ENCODE measurements at regions not wholly inside any gene's neighbourhood (a gene's known extent, or its start where the extent isn't known, plus 50 kb on each side); places are given as distances from the start of the nearest gene placed in this dataset.

DNA sequence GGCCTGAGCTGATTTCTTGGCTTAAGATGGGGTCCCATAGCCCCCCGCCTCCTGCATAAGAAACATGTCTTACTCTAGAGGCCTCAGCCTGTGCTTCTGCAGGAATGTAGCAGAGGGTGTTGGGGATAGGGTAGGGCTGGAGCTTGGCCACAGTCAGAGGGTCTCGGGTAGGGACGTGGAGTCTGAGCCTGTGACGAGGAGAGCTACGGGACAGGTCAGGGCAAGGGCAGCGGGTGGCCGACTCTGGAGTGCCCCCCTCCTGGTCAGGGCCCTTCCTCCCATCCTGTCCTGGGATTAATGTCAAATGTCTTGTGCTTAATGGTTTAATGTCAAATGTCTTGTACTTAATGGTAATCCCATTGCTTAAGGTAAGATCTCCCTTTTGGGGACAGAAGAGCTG, 130.4 kb downstream of the GLI2 start:
- no peak for DNase-seq (ENCODE audit: low read depth in 2 of 2)

GRCh38 chr2:120866483-120867140, 130.9 kb downstream of the GLI2 start:
- DNase-seq (ENCODE audit: low read depth in 2 of 2): no peak

GRCh38 chr2:120867290-120868241, 131.9 kb downstream of the GLI2 start:
- DNase-seq (ENCODE audit: low read depth in 2 of 2): no peak

DNA sequence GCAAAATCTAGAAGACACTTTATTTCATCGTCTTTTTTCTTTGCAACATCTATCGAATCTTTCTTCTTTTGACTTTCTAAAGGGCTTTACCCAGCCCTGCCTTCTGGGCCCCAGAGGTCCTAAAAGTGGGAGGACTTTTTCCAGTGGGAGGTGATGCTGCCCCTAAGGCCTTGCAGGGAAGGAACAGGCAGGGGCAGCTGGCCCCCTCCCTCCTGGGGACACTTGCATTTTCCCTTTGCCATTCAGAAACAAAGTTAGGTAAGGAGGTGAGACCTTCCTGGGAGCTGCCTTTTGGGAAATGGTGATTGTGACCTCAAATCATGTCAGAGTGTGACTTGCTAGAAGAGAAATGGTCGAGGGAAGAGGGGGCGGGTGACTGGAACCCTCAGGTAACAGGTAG, 132.7 kb downstream of the GLI2 start:
- no peak for DNase-seq (ENCODE audit: low read depth in 2 of 2)

DNA sequence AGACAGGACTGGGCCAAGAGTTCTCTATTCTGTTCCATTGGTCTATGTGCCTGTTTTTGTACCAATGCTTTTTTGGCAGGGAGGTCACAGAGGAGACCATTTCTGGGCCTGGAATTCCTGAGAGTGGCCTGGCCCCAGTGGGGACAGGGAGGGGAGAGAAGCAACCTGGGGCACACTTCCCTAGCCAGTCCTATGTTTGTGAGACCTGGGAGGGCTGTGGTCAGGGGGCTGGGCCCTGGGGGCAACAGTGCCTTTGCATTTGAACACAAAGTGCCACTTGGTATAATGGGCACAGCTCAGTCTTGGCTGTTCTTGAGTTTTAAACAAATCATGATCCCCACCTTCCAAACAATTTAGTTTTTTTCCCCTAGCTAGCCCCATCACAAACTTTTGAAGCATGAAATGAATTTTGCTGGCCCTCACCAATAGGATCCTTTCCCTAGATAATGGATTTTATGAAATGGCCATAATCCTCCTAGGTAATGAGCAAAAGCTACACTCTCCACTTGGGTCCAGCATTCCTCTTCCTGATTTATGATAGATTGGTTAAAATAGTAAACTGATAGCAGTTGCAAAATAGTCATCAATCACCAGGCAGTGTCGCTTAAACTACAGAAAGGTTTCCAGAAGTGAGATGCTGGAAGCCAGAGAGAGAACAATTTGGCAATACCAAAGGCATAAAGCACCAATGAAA, 133.5 kb downstream of the GLI2 start:
- DNase-seq (ENCODE audit: low read depth in 2 of 2): no peak

DNA sequence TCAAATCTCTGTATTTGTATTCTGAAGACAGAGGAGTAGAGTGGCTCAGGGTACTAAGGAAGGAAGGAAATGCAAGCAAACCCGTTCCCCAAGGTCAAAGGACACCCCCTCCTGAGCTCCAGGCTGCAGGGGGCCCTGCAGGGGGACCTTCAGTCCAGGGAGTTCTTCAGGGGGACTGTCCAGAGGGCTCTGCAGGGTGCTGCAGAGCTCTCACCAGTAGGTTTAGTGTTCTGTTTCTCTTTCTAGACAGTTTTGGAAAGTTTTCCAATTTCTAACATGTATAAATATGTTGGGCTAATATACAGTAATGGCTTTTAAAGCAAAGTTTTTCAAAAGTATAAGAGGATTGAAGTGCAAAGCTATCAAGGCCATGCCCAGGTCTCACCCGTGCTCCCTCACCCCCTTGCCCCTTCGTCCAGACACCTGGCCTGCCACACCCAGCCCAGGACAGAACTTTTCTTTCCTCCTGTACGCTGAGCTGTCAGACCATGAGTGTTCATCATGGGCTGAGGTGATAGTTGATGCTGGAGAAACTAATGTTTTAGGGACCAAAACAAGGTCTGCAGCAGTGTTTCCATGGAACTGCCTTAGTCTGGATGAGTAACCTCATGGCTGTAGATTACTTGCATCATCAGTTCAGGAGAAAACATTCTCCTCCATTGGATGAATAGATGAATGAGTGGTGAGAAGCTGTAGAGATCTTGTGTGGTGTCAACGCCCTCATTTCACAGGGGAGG, 134.2 kb downstream of the GLI2 start:
- no peak for DNase-seq (ENCODE audit: low read depth in 2 of 2)

DNA sequence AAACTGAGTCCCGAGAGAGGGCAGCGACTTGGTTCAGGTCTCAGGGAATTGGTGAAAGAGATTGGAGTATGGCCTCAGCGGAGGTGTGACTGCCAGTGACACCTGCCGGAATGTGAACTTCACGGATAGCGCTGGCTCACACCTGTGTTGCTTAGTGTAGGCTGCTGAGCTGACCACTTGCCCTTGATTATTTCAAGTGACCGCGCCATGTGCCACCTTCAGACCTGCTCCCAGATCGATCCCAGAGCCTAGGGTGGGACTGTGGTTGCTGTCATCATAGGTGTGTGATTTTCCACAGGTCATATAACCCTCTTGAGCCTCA, 134.8 kb downstream of the GLI2 start:
- DNase-seq (ENCODE audit: low read depth in 2 of 2): no peak

- DNase-seq (ENCODE audit: low read depth in 2 of 2): no peak
Observed at GRCh38 chr2:120871016-120871635, 135.5 kb downstream of the GLI2 start.

- no peak for DNase-seq (ENCODE audit: low read depth in 2 of 2)
Observed at GRCh38 chr2:120871881-120872620, 136.4 kb downstream of the GLI2 start.

GRCh38 chr2:120873958-120874887, 138.6 kb downstream of the GLI2 start:
- no peak for DNase-seq (ENCODE audit: low read depth in 2 of 2)

DNA sequence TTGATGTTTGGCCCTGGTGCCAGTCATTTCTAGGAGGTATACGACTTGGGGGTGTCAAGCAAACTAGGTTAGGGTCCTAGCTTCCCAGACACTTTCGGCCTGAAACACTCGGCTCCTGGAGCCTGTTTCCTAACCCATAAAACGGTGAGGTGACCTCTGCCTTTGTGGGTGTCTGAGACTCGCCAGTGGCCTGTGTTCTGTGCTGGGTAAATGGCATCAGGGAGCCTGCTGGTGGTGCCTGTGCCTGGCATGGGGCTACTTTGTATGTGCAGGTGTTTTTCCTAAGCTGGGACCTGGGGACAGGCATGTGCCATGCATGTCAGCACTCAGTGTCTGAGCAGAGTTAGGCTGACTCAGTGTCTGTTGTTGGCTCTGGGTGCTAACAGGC, 139.2 kb downstream of the GLI2 start:
- DNase-seq (ENCODE audit: low read depth in 2 of 2): no peak

DNA sequence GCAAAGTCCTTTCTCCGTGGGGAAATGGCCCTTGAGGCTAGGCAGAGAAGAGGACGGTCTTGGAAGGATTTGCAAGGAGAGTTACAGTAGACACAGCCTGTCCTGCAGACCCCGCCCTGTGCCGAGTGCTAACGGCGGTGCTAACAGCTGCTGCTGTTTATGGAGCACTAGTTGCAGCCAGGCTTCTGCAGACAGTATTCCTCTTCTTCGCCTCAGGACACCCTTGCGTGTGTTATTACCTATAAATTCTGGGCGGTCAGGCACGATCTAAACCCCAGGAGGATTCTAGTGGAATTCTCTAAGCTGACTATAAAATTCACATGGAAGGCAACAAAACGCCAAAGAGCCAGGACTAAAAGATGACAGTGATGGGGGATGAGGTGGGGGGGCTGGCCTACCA, 139.8 kb downstream of the GLI2 start:
- no peak for DNase-seq (ENCODE audit: low read depth in 2 of 2)

- DNase-seq (ENCODE audit: low read depth in 2 of 2): no peak
Observed at GRCh38 chr2:120876526-120877280, 141.0 kb downstream of the GLI2 start.

DNA sequence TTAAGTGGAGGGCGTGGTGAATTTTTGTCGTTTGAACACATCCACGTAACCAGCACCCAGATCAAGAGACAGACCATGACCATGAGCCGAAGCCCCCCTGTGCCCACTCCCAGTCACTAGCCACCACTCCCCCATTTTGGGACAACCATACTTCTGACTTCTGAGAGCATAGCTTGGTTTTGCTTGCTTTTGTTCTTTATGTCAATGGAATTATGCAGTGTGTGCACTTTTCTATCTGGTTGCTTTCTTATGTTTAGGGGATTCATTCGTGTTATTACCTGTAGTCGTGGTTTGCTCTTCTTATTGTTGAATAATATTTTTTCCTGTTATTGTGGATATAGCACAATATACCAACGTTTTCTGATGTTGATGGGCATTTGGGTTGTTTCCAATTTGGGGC, 141.7 kb downstream of the GLI2 start:
- DNase-seq (ENCODE audit: low read depth in 2 of 2): no peak

DNA sequence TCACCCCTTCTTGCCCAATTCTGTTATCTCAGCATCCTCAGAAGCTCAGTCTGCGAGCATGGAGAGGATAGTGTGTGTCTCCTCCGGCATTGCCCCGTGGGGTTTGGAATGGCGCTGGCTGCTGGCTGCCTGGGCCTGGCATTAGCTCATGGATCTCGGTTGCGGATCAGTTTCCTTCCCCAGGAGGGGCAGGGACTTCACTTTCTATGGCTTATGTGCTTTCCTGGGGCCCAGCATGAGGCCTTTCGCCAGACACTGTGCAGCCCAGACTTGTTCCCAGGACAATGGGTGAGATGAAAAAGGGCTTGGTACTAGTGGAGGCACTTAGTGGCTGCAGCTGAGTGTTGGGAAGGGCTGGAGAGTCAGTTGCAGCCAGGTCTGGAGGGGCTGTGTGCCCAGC, 143.3 kb downstream of the GLI2 start:
- no peak for DNase-seq (ENCODE audit: low read depth in 2 of 2)

- no peak for DNase-seq (ENCODE audit: low read depth in 2 of 2)
Observed at GRCh38 chr2:120879431-120880295, 144.0 kb downstream of the GLI2 start.

DNA sequence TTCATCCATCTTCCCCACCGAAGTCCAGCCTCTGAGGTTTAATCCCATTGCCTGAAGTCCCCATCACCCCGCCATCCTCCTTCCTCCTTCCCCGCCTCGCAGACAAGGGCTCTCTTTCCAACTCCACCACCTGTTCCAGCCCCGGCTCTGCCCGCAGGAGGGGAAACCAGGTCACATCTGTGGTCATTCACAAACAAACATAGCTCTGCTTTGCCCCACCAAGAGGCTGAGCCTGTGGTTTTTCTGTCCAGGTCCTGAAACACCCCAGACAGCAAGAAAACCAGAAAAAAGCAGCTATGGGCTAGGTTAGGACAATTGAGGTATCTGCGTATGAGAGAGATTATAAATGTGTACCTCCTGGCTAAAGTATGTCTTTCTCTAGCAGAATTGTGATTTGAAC, 144.7 kb downstream of the GLI2 start:
- DNase-seq (ENCODE audit: low read depth in 2 of 2): no peak
